Hypothalamus (tissue), 51 donors: ENCODE measurements at regions not wholly inside any gene's neighbourhood (a gene's known extent, or its start where the extent isn't known, plus 50 kb on each side); places are given as distances from the start of the nearest gene placed in this dataset.
"Not testable (repeated sequence)": the region's sequence is repeated elsewhere in the genome, so short reads cannot be mapped to it uniquely, and the experiment has no call there.

Experiments used
- DNase-seq, 51 donors: peaks; one replicate each; lab custom pipeline; 2025; lab: John Stamatoyannopoulos, UW

DNA sequence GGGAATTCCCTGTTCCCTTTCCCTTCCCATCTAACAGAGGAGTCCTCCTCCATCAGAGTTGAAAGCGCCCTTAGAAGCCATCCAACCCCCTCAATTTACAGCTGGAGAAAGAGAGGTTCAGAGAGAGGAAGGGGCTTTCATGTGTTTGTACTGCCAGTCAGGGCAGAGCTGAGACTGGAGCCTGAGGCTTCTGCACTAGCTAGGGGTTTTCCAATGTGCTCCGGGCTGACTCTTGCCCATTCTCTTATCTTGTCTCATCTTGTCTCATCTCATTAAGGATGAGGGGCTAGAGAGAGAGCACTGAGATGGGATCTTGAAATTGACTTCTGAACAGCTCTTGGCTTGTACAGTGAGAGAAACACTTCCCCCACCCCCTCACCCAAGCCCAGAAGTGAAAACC, 67.4 kb upstream of the SHB start:
- DNase-seq: no peak

DNA sequence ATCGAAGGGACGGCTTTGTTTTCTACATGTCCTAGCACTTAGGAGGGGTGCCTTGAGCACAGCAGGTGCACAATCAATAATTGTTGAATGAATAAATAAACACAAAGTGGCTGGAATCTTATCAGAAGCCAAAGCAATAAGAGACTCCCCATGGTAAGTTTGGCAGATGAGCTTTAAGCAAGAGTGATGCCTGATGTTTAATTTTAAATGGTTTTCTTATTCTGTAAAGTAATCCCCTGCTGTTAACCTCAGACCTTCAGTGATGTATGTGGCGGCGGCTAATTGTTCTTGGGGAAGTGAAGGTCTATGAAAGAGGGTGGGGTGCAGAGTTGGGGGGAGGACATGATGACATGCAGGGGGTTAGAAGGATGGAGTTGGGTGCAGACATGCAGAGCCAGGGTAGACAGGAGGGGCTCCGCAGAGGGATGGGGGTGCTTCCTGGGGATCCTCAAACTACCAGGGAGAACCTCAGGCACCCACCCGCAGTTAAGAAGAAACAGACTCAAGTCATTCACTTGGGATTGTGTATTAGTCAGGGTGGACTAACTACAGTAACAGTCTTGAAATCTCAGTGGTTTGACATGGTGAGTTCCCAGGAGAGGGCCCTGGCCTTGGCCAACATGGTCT, 65.7 kb upstream of the SHB start:
- no peak for DNase-seq

DNA sequence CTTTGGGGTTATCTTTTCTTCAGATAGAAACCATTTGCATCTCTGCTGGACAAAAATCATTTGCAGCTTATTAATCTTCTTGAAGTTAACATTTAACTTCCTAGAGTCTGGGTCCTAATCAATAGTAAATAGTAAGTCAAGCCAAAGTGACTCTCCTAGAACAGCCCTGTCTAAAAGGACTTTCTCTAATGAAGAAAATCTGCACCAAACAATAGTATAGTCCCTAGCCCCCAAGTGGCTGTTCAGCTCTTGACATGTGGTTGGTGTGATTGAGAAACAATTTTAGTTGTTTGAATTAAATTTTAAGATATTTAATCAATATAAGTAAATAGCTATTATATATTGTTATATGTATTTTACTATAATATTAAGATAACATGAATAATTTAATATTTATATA, 64.6 kb upstream of the SHB start:
- no peak for DNase-seq

DNA sequence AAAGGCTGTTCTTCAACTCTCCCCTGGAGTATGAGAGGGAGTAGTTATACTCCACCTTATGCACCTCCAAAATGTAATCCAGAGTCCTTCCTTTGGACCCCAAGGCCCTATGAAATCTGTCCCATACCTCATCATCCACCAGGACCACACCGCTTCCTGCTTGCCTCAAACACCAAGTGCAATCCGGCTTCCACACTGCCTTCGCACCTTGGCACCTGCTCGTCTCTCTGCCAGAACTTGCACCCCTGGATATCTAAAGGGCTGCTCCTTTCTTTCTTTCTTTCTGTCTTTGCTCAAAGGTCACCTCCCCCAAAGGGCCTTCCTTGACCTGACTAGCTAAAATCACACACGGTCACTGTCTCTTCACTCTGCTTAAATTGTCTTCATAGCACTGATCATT, 63.9 kb upstream of the SHB start:
- no peak for DNase-seq

DNA sequence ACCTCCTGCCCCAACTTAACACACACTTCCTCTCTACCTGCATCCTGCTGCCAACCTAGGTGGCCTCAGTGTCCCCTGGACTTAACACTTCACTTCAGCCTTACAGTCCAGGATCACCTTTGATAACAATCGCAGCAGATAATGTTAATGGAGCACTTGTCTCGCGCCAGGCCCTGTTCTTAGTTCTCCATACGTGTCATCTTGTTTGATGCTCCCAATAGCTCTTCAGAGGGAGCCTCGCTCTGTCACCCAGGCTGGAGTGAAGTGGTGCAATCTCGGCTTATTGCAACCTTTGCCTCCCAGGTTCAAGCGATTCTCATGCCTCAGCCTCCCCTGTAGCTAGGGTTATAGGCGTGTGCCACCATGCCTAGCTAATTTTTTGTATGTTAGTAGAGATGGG, 62.7 kb upstream of the SHB start:
- DNase-seq: no peak

DNA sequence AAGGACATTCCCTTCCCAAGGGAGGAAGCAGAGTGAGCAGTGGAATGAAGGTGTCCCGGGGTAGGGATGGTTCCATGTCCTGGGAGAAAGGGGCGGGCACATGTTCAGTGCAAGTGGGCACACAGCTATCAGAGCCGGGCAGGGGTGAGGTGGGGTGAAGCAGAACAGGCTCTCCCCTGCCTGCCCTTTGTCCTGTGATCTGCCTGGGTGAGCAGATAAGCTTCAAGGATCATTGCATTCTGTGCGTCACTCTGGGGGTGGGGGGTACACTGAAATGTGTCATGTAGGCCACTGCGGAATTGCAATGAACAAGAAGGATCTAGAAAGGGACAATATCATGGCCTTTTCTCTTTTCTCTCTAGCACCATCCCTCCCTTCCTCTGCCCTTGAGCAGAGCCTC, 61.7 kb upstream of the SHB start:
- no peak for DNase-seq

DNA sequence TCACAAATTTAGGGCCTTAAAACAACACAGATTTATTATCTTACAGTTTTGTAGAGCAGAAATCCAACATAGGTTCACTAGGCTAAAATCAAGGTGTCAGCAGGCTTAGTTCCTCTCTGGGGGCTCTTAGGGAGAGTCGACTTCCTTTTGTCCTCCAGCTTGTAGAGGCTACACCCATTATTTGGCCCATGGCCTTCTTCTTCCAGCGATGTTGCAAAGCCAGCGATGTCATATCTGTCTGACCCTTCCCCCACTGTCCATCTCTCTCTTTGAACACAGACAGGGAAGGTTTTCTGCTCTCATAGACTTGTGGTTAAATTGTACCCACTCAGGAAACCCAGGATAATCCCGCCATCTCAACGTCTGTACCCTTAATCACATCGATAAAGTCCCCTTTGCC, 60.3 kb upstream of the SHB start:
- DNase-seq: no peak

DNA sequence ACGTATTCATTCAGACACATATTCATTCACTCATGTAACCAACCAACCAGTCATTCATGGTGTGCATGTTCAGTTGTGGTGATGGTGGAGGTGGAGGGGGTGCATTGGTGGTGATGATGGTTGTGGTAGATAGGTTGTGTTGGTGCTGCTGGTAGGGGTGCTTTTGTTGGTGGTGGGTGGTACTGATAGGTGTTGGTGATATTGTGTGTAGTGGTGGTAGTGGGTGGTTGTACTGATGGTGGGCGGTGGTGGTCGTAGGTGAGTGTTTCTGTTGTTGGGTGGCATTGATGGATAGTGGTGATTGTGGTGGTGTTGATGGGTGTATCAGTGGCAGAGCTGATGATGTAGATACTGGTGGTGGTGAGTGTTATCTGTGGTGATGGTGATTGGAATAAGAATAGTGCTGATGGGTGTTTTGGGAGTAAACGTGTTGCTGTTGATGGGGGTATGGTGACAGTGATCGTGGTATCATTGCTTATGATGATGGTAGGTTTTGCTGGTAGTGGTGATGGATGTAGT, 59.8 kb upstream of the SHB start:
- DNase-seq: no peak

DNA sequence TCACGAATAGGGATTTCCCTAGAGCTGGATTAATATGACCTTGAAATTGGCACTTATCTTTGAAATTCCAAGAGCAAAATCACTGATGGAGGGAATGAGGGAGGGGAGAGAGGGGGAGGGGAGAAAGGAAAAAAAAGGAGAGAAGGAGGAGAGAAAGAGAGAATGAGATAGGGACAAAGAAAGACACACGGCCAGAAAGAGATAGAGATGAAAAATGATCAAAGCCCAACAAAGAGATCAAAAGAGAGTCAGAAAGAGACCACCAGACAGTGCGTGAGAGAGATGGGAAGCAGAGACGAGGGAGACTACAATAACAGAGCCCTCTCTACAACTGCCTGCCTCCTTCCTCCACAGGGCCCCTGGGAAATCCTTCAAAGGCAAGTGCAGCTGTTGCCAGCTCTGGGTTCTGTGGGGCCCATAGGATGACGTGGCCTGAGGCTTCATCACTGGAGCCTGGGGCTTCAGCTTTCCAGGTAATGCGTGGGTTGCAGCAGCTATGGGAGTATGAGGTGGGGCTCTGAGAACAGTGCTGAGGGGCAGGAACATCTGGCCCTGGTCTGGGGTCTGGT, 58.3 kb upstream of the SHB start:
- no peak for DNase-seq

DNA sequence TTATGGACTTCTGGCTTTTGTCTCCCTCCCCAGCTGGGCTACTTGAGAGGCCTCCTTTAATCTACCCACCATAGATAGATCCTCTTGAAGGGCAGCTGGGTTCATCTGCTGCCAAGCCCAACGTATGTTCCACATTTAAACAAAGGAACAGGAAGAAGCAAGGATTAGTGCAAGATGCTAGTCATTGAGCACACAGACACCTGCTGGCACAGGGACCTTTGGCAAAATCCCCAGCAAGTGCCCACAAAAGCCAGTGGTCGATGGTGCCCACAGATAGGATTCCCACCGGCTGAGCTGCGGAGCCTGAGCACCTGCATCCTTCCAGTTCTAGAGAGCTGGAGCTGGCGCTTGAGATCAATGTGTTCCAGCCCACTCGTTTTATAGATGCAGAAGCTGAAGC, 57.7 kb upstream of the SHB start:
- DNase-seq: no peak

DNA sequence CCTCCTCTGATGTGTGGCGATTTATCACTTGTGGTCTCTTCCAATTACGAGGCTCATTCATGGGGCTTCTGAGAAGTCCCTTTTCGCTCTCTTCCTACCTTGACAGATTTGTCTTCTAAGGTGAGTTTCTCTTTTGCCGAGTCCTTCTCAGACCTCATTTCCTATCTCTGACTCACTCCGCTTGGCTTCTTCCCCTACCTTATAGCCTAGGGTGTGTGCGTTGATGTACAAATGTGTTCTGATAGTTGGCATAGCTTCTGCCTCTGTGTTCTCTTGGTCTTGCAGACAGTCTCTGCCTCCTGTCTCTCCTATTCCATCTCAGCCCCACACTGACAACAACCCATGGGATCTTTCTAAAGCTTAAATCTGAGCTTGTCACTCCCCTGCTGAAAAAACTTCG, 56.9 kb upstream of the SHB start:
- no peak for DNase-seq

DNA sequence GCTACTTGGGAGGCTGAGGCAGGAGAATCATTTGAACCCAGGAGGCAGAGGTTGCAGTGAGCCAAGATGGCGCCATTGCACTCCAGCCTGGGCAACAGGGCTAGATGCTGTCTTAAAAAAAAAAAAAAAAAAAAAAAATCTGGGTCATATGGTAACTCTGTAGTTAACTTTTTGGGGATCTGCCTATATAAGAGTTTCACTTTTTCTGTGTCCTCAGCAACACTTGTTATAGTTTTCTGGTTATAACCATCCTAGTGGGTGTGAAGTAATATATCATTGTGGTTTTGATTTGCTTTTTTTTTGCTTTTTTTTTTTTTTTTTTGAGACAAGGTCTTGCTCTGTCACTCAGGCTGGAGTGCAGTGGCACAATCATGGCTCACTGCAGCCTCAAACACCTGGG, 54.3 kb upstream of the SHB start:
- not testable (repeated sequence) for DNase-seq

DNA sequence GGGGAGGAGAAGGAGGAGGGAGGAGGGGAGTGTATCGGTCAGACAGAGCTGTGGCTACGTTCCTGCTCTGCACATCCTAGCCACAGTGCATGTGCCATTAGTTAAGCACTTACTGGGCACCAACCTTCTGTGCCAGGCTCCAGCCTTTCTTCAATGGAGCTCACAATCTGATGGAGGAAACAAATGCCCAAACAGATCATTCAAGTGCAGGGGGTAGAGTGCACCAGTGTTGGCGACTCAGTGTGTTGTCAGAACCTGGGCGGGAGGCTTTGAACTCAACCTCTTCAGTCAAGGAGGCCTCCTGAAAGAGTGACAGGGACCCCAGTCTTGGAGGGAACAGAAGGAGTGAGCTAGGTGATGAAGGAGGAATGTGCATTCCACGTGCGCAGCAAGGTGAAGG, 51.9 kb upstream of the SHB start:
- no peak for DNase-seq

DNA sequence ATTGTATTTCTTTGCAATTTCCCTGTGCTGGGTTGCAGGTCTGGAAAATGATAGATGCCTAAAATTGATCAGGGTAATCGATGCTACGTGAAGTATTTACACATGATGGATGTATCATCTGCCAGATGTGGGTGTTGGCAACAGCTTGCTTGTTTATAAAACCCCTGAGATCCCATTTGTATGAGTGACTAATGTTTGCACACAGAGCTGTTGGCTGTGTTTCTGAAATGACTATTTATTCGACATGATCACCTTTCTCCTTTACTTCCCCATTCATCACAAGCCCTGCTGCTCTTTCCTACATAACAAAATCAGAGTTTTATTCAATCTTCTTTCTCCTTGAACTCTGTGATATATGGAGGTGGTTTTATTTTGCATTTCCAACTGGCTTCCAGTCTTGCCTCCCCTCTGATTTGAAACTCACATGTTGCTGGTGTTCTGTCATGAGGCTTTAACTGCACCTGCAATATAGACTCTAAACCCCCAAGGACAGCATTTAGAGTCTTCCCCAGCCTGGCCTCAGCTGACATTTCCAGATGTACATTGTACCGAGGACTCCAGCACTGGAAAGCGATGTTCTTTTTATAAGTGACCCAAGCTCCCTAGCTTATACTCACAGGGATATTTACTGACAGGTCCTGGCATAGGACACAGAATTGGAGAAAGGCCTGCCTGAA, 50.7 kb upstream of the SHB start:
- DNase-seq: no peak

DNA sequence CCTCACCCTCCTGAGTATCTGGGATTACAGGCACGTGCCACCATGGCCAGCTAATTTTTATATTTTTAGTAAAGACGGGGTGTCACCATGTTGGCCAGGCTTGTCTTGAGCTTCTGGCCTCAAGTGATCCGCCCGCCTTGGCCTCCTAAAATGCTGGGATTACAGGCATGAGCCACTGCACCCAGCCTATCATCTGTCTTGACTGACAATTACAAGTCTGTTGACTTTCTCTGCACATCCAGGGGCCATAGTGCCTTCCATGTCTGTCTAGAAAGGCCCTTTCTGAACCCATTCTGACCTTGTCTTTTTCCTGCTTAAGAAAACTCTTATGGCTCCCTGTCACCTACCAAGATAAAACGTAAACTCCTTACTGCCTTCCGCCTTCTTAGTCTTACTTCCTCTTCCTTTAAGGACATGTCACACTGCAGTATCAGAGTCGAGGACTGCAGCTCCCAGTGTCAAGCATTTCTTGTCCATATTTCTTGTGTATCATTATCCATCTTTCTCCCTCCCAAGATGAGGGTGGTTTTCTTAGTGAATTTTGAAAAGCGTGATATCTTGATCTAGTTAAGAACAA, 49.9 kb upstream of the SHB start:
- no peak for DNase-seq
